ENCODE measurements at regions not wholly inside any gene's neighbourhood (a gene's known extent, or its start where the extent isn't known, plus 50 kb on each side); places are given as distances from the start of the nearest gene placed in this dataset.

GRCh38 chr4:35252866-35253265 lies 991.4 kb downstream of the ARAP2 start:
- no peaks in the 10 kb centered on the region for H3K79me1 ChIP-seq (ENCODE audit: insufficient read depth, low read depth, low read length, poor library complexity, severe bottlenecking)
- no peaks in the 10 kb centered on the region; a peak in 1 of 5 replicates for H3K9me3 Mint-ChIP-seq
- H3K56ac ChIP-seq (ENCODE audit: insufficient read length, low read depth, low read length), result no peak overlapping the region
- H3K4me1 ChIP-seq (ENCODE audit: insufficient read depth, low read length), result no peaks in the 10 kb centered on the region
- H4K8ac ChIP-seq (replicated peaks; ENCODE audit: insufficient read length, low read depth, low read length), result no peak overlapping the region
- no peak overlapping the region for H3K4me3 Mint-ChIP-seq
- WGBS (ENCODE audit: extremely low coverage, insufficient read length, low lambda C conversion rate), result no CpG with 5 or more reads among the region's 3 CpGs
- no peaks in the 10 kb centered on the region for H3K27me3 ChIP-seq (ENCODE audit: insufficient read depth, low read length)
- H3K4ac ChIP-seq (ENCODE audit: low read depth, low read length), result no peak overlapping the region
- no peak overlapping the region for H2BK20ac ChIP-seq (ENCODE audit: low read depth, low read length, poor library complexity, severe bottlenecking)
- no peaks in the 10 kb centered on the region for H3K79me2 ChIP-seq (ENCODE audit: insufficient read depth, low read length)
- no peak overlapping the region for H3K23ac ChIP-seq (ENCODE audit: insufficient read length, low read depth, low read length)
- H3K4me1 Mint-ChIP-seq, result peaks cover 4 to 8% of the 10 kb centered on the region in 2 experiments
- H2AK5ac ChIP-seq (ENCODE audit: insufficient read length, low read length), result no peak overlapping the region
- no peaks in the 10 kb centered on the region for H3K27me3 Mint-ChIP-seq (ENCODE audit: low read depth)
- H3K9me3 ChIP-seq (ENCODE audit: control insufficient read depth, low read depth, low read length), result no peaks in the 10 kb centered on the region
- no peak overlapping the region for H2AFZ ChIP-seq (ENCODE audit: low read length)
- H3K9ac ChIP-seq (ENCODE audit: extremely low read depth, insufficient read length, low read length), result no peak overlapping the region
- no peak overlapping the region for H2BK5ac ChIP-seq (ENCODE audit: insufficient read length, low read length)
- no peak for DNase-seq
- no peak overlapping the region for H3K27ac ChIP-seq (ENCODE audit: insufficient read length, low read depth, low read length)
- H3K4me2 ChIP-seq (ENCODE audit: insufficient read depth, insufficient read length, low read length), result no peak overlapping the region
- no peak overlapping the region for H3K18ac ChIP-seq (ENCODE audit: insufficient read length, low read depth, low read length)
- no peaks in the 10 kb centered on the region for H4K20me1 ChIP-seq (ENCODE audit: control insufficient read depth, insufficient read depth, insufficient read length)
- peaks cover 0 to 2% (median 0%) of the 10 kb centered on the region in 3 experiments; a peak in 2 of 7 replicates for H3K36me3 Mint-ChIP-seq (ENCODE audit: insufficient read depth in 1 of 3, low read depth in 3 of 3)
- no peak overlapping the region for H2BK15ac ChIP-seq (ENCODE audit: low read depth, low read length)
- H2BK120ac ChIP-seq (ENCODE audit: low read depth, low read length, poor library complexity, severe bottlenecking), result no peak overlapping the region
- no peak for TF ChIP-seq CTCF (conservative IDR thresholded peaks at IDR 0.05)
- no peak overlapping the region for H2BK12ac ChIP-seq (ENCODE audit: insufficient read length, low read depth, low read length)
- no peak overlapping the region for H3K14ac ChIP-seq (ENCODE audit: insufficient read depth, low read length)
- no peak overlapping the region for H3T11ph ChIP-seq (ENCODE audit: low read length)
- no peak overlapping the region for H4K91ac ChIP-seq (ENCODE audit: insufficient read length, low read depth, low read length)
- no peak overlapping the region for H3K27ac Mint-ChIP-seq
- no peak overlapping the region for H4K5ac ChIP-seq (ENCODE audit: insufficient read length, low read depth, low read length)
- H3K23me2 ChIP-seq (ENCODE audit: insufficient read length, low read depth, low read length, poor library complexity, severe bottlenecking), result no peaks in the 10 kb centered on the region

All from H9 (cell line).